Thyroid gland (tissue), 4 donors: ENCODE measurements at regions not wholly inside any gene's neighbourhood (a gene's known extent, or its start where the extent isn't known, plus 50 kb on each side); places are given as distances from the start of the nearest gene placed in this dataset.

Source experiments
- DNase-seq, 2 donors: peaks; one replicate each; pipeline ENCODE4 v3.0.0-alpha.2; 2019
- H3K27ac ChIP-seq, 3 donors: fragments of 200-600 bp; sonication (generic); 1 replicate in 2 of 3; 2 replicates in 1 of 3; pipeline ENCODE4 v1.5.1; 2016 to 2019; ENCODE audit warnings: mild to moderate bottlenecking in 1 of 3, moderate library complexity in 1 of 3
- H3K27me3 ChIP-seq: fragments of 200-600 bp; sonication (generic); one replicate; pipeline ENCODE4 v1.5.1; 2019
- H3K36me3 ChIP-seq, 2 donors: fragments of 200-600 bp; sonication (generic); one replicate each; pipeline ENCODE4 v1.5.1; 2016 to 2019
- H3K4me1 ChIP-seq, 2 donors: fragments of 200-600 bp; sonication (generic); one replicate each; pipeline ENCODE4 v1.5.1; 2017 to 2019
- H3K4me3 ChIP-seq, 3 donors: fragments of 200-600 bp; sonication (generic); replicated peaks in 1 of 3; 1 replicate in 2 of 3; 2 replicates in 1 of 3; pipeline ENCODE4 v1.5.1; 2016; ENCODE audit warnings: mild to moderate bottlenecking in 1 of 3
- H3K9me3 ChIP-seq: fragments of 200-600 bp; sonication (generic); one replicate; pipeline ENCODE4 v1.5.1; 2017
- POLR2A ChIP-seq, 2 donors: fragments of 450-650 bp; IDR thresholded peaks; one replicate each; pipeline ENCODE4 v1.6.1; 2017; ENCODE audit warnings: antibody characterized with exemption in 2 of 2, mild to moderate bottlenecking in 2 of 2, moderate library complexity in 1 of 2
- WGBS, 2 donors: methylation state at CpG; one replicate each; pipeline ENCODE4 v1.1.5; 2017; 5-methylcytosine and 5-hydroxymethylcytosine counted together
- intact Hi-C: fragments of 100-400 bp; cut with DNase I; formaldehyde crosslinking; loops from one replicate; pipeline ENCODE4 v1.15.1; 2023
- TF ChIP-seq, protein P1 (sequence below), 6 experiments: fragments of 200-600 bp in 3 of 6; fragments of 450-650 bp in 3 of 6; sonication (generic) in 3 of 6; IDR thresholded peaks; one replicate each; pipeline ENCODE4 v1.5.1; 2016 to 2019; ENCODE audit warnings: antibody characterized with exemption in 6 of 6, mild to moderate bottlenecking in 2 of 6, inconsistent platforms in 1 of 6, moderate library complexity in 1 of 6

DNA sequence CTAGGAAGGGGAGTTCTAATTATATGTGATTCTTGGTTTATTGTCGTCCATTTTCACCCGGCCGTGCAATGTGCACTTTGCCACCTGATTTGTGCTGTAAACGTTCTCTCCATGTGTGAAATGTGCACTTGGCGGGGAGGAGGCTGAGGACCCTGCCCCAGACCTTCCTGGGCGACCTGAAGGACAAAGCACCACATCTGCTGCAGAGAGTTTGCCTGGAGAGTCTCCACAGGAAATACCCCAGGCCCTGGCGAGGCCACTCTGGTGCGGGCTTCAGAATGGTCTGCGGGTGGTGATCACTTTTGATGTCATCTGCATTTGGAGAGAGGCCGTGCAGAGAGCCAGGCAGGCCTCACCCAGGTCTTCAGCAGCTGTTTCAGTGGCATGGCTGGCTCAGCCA is 224.7 kb downstream of the BRD1 start:
- no peak for TF ChIP-seq POLR2A (IDR thresholded peaks at IDR 0.05)
- TF ChIP-seq, protein P1, sequence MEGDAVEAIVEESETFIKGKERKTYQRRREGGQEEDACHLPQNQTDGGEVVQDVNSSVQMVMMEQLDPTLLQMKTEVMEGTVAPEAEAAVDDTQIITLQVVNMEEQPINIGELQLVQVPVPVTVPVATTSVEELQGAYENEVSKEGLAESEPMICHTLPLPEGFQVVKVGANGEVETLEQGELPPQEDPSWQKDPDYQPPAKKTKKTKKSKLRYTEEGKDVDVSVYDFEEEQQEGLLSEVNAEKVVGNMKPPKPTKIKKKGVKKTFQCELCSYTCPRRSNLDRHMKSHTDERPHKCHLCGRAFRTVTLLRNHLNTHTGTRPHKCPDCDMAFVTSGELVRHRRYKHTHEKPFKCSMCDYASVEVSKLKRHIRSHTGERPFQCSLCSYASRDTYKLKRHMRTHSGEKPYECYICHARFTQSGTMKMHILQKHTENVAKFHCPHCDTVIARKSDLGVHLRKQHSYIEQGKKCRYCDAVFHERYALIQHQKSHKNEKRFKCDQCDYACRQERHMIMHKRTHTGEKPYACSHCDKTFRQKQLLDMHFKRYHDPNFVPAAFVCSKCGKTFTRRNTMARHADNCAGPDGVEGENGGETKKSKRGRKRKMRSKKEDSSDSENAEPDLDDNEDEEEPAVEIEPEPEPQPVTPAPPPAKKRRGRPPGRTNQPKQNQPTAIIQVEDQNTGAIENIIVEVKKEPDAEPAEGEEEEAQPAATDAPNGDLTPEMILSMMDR (IDR thresholded peaks at IDR 0.05) = no peak
- intact Hi-C loops = no loop called here
- WGBS, 2 donors = 80 to 83% methylated on average over 6 to 10 of the region's 10 CpGs
- no peaks in the 10 kb centered on the region for H3K4me1 ChIP-seq
- no peak overlapping the region for H3K27ac ChIP-seq
- no peaks in the 10 kb centered on the region for H3K36me3 ChIP-seq
- no peak overlapping the region for H3K4me3 ChIP-seq
- no peaks in the 10 kb centered on the region for H3K27me3 ChIP-seq
- no peak for DNase-seq
- H3K9me3 ChIP-seq = no peaks in the 10 kb centered on the region

DNA sequence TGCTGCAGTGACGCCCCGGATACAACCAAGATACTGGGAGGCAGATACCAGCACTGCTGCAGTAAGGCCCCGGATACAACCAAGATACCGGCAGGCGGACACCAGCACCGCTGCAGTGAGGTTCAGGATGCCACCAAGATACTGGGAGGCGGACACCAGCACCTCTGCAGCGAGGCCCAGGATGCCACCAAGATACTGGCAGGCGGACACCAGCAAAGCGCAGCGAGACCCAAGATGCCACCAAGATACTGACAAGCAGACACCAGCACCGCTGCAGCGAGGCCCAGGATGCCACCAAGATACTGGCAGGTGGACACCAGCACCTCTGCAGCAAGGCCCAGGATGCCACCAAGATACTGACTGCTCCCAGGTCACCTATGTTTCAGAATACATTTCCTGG is 225.2 kb downstream of the BRD1 start:
- Histone ChIP-seq H3K4me3 (no peak overlapping the region), H3K9me3 (no peaks in the 10 kb centered on the region), H3K27me3 (no peaks in the 10 kb centered on the region), H3K36me3 (no peaks in the 10 kb centered on the region), H3K27ac (no peak overlapping the region), H3K4me1 (no peaks in the 10 kb centered on the region)
- no peak for DNase-seq
- intact Hi-C loops = no loop called here
- TF ChIP-seq, protein P1 (IDR thresholded peaks at IDR 0.05) = no peak
- TF ChIP-seq POLR2A (IDR thresholded peaks at IDR 0.05) = no peak
- 91 to 98% methylated on average over 11 to 13 of the region's 13 CpGs for WGBS, 2 donors

DNA sequence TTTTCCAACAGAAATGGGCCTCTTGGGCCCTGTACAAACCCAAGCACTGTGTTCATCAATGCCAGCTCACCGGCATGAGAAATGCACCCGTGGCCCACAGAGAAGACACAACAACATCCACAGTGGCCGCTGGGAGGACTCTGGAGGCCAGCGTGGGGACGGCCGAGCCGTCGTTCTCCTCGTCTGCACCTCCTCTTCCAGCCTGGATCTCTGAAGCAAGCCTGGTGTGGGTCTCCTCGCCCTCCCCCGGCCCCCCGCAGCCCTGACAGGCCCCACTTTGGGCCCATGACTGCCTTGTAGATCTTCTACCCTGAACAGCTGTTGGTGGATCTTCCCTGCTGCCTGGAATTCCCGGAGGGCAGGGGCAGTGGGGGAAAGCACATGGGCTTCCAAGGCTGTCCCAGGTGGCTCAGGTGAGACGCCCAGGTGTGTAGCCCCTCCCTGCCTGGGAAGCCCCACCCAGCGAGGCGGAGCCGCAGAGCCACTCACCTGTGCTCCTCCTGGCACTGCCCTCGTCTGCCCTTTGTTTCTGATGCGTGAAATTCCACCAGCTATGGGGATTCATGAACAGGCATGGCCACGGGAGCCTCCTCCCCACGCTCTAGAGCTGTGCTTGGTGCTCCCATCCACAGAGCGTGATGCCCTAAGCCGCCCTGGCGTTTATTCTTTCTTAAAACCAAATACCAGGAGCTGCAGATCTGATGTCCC is 225.9 kb downstream of the BRD1 start:
- Histone ChIP-seq H3K9me3 (no peaks in the 10 kb centered on the region), H3K36me3 (no peaks in the 10 kb centered on the region), H3K4me3 (no peak overlapping the region), H3K4me1 (no peaks in the 10 kb centered on the region), H3K27ac (no peak overlapping the region), H3K27me3 (no peaks in the 10 kb centered on the region)
- no peak for TF ChIP-seq POLR2A (IDR thresholded peaks at IDR 0.05)
- TF ChIP-seq, protein P1 (IDR thresholded peaks at IDR 0.05) = no peak
- intact Hi-C loops = no loop called here
- no peak for DNase-seq
- 77 to 90% methylated on average over 11 to 13 of the region's 24 CpGs for WGBS, 2 donors

DNA sequence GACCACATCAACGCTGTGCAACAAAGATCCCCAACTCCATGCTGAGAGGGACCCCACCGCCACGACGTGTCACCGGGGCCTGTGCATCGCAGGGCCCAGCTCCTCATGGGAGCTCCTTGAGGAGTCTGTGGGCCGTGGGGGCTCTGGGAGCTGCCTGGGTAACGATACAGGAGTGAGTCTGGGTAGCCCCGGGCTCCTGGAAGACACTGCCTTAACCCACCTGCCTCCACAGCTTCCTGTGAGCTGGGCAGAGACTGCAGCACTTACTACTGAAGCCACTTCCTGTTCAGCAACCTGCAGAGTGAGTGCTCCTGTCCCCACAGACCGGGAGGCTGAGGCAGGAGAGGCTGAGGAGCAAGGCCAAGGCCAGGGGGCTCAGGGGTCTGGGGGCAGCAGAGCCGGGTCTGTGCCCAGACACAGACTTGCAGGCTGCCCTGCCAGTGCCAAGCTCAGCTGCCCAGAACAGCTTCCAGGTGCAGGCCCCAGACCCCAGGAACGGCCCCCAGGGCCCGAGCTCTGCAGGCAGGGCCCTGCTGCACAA is 226.7 kb downstream of the BRD1 start:
- Histone ChIP-seq H3K4me1 (no peaks in the 10 kb centered on the region), H3K36me3 (no peaks in the 10 kb centered on the region)

DNA sequence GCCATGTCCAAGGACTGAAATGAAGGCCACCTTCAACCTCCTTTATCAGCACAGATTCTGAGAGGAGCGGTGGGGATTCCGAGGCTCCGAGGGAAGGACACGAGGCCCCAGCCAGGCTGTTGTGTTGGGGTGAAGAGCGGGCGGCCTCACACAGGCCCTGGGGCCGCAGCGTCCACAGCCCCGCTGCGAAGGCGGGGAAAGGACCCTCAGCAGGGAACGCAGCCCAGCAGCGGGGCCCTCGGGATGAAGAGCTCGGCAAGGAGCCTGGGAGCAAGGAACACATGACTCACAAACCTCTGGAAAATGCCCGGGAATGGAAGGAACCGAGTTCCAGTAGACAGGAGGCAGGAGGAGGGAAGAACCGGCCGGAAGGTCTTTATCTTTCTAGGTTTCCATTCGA is 227.2 kb downstream of the BRD1 start:
- Histone ChIP-seq H3K27ac (no peak overlapping the region), H3K36me3 (no peaks in the 10 kb centered on the region), H3K4me1 (no peaks in the 10 kb centered on the region), H3K27me3 (no peaks in the 10 kb centered on the region), H3K9me3 (no peaks in the 10 kb centered on the region), H3K4me3 (no peak overlapping the region)
- no peak for DNase-seq
- intact Hi-C loops = no loop called here
- 80 to 84% methylated on average over 20 of the region's 20 CpGs for WGBS, 2 donors
- TF ChIP-seq POLR2A (IDR thresholded peaks at IDR 0.05) = no peak
- TF ChIP-seq, protein P1 (IDR thresholded peaks at IDR 0.05) = no peak

More for the DNA sequence above, 226.7 kb downstream of the BRD1 start:
- 76 to 82% methylated on average over 8 to 10 of the region's 13 CpGs for WGBS, 2 donors
- Histone ChIP-seq H3K27me3 (no peaks in the 10 kb centered on the region), H3K4me3 (no peak overlapping the region), H3K27ac (no peak overlapping the region), H3K9me3 (no peaks in the 10 kb centered on the region)
- TF ChIP-seq, protein P1 (IDR thresholded peaks at IDR 0.05) = no peak
- TF ChIP-seq POLR2A (IDR thresholded peaks at IDR 0.05) = no peak
- no peak for DNase-seq
- intact Hi-C loops = no loop called here
